GM18951 (cell line): ENCODE measurements at regions not wholly inside any gene's neighbourhood (a gene's known extent, or its start where the extent isn't known, plus 50 kb on each side); places are given as distances from the start of the nearest gene placed in this dataset.

ENCODE experiments used
- POLR2A ChIP-seq: IDR thresholded peaks from 4 replicates; pipeline ENCODE4 v1.6.1; 2011; ENCODE audit warnings: mild to moderate bottlenecking; ENCODE audit not compliant: insufficient read length, insufficient read depth; ENCODE audit errors: extremely low read depth
- in situ Hi-C: fragments of 300-500 bp; cut with MboI; formaldehyde crosslinking; loops from one replicate; pipeline ENCODE4 v1.12.0; 2022; ENCODE audit warnings: low sequenced_read_pairs, mixed read lengths, inconsistent platforms; ENCODE audit not compliant: unreplicated experiment

DNA sequence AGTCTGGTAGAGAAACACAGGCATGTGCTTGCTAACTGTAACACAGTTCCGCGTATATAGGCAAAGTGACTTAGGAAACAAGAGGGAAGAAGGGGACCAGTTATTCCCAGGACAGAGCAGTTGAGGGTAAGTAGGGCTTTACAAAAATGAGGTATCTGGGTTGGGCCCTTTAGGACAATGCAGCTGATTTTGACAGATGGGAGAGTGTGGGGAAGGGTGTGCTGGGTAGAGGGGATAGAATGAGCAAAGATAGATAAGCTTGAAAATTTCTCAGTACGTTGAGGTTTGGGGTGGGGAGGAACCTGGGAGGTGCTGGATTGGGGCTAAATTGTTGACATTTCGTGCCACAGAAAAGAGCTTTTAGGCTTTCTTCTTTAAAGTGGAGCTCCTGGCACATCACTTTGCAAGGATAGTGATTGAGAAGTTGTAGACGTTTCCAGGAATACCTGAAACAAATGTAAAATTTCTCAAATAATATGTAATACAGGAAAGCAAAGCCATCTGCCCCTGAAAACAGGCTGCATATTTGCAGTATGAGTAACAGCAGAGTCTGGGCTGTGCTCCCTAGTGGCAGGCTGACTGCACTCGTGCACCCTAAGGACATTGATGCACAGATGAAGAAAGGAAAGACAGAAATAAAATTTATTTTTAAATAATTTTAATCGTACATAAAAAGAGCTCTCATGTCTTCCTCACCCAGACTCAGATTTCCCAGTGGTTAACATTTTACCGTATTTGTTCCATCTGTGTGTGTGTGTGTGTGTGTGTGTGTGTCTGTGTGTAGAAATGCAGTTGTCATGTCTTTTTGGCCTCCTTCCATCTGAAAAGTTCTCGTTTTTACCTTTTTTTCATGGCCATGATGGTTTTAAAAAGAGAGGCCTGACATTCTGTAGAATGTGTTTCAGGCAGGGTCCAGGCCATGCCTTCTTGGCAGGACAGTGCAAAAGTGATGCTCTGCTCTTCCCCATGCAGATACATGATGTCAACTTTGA is 144.9 kb upstream of the DMRT1 start:
- TF ChIP-seq POLR2A: no peak
- in situ Hi-C loops: no loop called here

DNA sequence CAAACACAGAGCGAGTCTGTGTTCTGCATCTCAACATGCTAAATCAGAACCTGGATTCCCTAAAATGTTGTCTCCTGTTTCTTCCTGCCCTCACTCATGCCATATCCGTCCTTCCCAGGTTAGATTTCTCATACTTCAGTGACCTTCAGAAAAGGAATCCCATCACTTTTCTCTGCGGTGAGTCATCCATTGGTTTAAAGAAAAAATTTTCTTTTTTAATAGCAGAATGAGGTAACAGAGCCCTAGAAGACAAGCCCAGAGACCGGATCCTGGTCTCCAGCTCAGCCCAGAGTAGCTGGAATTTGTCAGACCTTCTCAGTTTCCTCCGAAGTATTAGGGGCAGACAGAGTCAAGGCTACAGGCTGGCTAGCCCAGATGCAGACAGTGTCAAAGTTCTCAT is 143.2 kb upstream of the DMRT1 start:
- in situ Hi-C loops: no loop called here
- TF ChIP-seq POLR2A: no peak

DNA sequence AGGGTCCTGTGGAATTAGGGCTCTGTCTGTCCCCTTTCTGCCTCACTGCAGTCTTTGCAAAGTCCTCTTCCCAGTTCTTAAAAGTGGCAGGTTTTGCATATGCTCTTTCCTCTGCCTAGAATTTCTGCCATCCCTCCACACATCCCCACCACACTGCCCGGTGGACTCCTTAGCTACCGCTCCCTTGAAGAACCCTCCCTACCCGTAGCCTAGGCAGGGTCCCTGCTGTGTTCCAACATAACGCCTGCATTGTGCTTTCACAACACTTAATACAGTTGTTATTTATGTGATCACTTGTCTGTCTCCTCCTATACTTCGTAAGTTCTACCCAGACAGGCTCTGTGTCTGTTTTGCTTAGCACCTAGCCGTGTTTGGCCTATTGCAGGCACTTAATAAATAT is 142.5 kb upstream of the DMRT1 start:
- no peak for TF ChIP-seq POLR2A
- in situ Hi-C loops: no loop called here

DNA sequence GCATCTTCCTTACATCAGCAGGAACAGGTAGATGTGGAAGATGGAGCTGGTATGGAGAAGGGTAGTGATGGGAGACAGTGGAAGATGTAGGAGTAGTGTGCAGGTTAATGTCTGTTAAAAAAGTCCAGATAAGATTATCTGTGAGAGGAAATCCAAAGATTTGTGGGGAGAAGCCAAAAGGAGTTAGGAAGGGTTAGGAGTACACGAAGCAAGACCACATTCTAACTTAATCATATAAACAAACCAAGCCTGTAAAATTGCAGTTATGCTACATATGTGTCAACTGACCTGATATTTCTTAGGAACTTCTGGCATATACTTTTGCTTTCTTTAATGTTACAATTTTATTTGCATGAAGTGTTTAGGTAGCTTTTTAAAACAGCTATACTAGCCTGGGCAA is 142.1 kb upstream of the DMRT1 start:
- in situ Hi-C loops: no loop called here
- no peak for TF ChIP-seq POLR2A

DNA sequence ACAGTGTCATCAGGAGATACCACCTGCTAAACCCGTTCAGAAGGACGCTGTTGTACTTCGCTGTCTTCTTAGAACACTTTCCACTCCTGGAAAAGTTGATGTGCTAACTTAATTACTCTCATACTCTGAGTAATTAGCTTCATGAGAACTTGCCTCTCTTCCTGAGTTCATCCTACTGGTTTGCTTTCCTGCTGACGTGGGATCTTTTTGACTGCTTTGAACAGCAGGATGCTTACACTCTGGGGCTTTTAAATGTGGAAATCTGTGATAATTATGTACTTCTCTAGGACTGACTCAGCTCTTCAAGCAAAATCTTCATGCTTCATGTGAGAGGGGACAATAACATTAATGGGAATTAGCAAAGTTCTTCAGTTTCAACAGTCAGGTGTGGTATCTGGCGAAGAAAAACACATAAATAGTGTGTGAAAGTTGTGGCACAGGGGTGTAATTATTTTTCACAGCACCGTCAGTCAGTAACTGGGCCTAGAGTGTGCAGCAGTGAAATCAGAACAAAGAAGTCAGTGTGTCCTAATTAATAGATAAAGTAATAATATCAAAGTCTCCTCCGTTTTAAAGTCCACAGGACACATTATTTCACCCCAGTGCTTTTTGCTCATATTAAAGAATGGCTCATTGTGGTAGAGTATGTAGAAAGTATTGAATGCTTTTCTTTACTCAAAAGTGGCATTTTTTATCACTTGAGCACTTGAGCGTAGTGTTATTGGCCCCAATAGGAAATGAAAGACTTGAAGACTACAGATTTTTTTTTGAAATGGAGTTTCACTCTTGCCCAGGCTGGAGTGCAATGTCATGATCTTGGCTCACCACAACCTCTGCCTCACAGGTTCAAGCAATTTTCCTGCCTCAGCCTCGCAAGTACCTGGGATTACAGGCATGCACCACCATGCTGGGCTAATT is 140.9 kb upstream of the DMRT1 start:
- in situ Hi-C loops: no loop called here
- no peak for TF ChIP-seq POLR2A

DNA sequence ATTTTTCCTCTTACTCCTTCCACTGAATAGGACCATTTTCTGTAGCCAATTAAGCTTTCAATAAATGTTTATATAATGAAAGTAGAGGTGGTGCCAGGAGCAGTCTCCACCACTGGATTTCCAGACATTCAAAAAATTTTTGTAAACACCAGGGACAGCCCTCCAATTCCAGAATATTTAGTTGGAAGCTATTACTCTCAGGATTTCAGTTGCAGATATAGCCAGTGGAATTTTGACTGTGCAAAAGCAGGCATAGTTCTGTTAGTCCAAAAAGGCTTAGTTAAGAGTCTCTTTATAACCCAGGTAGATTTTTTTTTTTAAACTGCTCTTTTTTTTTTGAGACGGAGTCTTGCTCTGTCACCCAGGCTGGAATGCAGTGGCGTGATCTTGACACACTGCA is 138.1 kb upstream of the DMRT1 start:
- in situ Hi-C loops: no loop called here
- TF ChIP-seq POLR2A: no peak

DNA sequence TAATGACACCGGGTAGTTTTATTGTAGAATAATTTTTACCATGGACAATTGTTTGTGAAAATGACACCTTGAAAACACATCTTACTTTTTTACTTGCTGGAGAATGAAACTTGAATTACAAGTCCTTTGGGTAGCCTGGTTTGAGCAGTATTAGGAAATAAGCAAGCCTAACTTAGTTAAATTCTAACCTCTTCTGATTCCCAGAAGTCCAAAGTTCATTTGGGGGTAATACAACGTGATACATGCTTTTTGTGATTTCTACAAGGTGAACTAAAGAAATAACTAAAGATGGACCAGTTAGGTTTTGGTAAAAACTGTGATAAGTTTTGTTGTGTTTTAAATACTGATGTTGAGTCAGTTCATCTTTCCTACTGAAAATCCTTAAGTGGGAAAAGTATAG is 135.4 kb upstream of the DMRT1 start:
- in situ Hi-C loops: no loop called here
- TF ChIP-seq POLR2A: no peak

DNA sequence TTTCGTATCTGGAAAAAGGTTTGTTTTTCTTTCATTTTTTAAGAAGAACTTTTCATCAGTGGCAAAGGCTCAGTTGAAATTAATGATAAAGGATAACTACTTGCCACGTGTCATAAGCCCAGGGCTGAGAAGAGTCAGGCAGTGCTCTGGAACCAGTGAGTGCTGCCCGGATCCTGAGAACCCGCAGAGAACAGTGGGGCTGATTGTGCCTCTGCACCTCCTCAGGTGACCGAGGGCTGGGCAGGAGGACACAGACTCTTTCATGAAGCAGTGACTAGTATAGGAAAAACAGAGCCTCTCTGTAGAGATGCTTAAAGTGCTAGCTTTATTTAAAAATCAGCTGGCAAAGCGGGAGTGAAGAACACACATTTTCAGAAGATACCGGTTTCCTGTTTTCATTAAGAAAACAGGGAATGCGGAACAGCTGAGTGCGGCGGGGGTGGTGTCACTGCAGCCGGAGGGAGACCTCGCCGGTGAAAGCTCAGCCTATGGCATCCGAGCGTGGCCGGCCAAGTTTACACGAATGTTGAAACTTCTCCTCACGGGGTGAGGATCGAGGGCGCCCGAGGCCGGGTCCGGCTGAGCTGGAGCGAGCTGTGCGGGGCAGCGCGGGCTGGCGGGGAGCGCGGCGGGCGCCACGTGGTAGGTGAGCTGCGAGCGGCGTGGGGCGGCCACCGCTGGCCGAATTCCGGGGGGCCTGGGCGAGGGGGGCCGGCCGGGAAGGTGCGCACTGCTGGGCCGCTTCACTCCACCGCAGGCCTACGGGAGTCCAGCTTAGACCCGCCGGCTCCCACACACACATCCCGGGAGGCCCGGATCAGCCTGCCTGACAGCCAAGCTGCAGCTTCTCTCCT is 134.7 kb upstream of the DMRT1 start:
- in situ Hi-C loops: no loop called here

DNA sequence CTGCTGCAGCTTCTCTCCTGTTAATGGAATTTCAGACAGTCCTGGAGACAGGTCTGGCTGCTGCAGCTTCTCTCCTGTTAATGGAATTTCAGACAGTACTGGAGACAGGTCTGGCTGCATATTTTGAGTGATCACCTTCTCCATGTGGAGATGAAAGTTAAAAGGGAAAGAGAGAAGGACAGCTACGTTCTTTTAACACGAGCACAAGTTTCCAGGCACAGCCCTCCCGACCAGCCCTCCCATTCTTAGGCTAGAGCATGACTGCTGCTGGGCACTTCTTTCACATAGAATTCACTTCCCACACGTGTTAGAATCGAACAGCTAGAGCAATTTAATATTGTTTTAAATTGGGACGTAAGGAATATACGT is 133.3 kb upstream of the DMRT1 start:
- no peak for TF ChIP-seq POLR2A
- in situ Hi-C loops: no loop called here

More for the DNA sequence above, 134.7 kb upstream of the DMRT1 start:
- TF ChIP-seq POLR2A: no peak

DNA sequence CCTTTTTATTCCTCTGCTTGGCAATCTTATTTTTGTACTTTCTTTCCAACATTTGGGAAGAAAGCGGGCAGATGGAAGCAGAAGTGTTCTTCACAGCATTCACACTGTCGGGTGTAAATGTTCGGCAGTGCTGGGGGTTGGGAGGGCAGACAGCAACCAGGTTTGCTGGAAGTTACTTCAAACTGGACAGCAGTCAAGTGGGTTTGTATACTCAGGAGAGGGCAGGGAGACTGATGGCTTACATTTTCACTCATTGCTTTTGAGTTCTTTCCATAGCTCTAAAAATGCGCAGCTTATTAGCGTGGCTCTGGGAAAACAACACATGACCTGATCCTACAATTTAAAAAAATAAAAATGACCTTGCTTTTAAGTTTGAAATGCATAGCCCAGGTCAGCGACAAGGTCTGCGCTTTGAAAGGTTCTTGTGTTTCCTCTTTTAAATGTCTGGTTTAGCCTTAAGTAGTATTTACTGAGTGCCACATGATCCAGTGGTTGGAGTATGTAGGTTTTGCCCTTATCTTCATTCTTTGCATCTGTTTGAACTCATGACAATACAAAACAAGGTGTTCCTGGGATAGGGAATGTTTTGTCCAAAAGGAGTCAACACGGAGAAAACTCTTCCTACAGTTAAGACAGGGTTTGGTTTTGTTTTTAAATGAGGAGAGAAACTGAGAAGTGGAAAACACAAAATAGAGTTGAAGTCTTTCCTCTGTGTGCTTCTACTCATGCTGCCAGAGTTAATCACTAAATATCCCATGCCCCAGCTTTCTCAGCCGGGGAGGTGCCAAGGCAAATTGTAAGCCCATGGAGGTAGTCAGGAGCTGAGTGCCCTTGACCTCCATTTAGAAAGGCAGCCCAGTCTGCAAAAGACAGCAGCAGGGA is 132.7 kb upstream of the DMRT1 start:
- in situ Hi-C loops: no loop called here

DNA sequence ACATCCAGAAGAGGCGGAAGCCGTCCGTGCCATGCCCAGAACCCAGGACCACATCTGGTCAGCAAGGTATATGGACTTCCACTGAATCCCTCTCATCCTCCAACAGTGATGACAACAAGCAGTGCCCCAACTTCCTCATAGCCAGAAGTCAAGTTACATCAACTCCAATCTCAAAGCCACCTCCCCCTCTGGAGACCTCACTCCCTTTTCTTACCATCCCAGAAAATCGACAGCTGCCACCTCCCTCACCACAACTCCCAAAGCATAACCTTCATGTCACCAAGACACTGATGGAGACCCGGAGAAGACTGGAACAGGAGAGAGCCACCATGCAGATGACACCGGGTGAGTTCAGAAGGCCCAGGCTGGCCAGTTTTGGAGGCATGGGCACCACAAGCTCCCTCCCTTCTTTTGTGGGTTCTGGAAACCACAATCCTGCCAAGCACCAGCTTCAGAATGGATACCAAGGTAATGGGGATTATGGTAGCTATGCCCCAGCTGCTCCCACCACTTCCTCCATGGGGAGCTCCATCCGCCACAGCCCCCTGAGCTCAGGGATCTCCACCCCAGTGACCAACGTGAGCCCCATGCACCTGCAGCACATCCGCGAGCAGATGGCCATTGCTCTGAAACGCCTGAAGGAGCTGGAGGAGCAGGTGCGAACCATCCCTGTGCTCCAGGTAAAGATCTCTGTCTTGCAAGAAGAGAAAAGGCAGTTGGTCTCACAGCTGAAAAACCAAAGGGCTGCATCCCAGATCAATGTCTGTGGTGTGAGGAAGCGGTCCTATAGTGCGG is 130.3 kb upstream of the DMRT1 start:
- in situ Hi-C loops: no loop called here
- no peak for TF ChIP-seq POLR2A

More for the DNA sequence above, 132.7 kb upstream of the DMRT1 start:
- no peak for TF ChIP-seq POLR2A
